Right lobe of liver (tissue), 4 donors: ENCODE measurements at regions not wholly inside any gene's neighbourhood (a gene's known extent, or its start where the extent isn't known, plus 50 kb on each side); places are given as distances from the start of the nearest gene placed in this dataset.

Experiments
- POLR2A ChIP-seq: fragments of 450-650 bp; IDR thresholded peaks from one replicate; pipeline ENCODE4 v1.6.1; 2017; ENCODE audit warnings: antibody characterized with exemption, mild to moderate bottlenecking
- TF ChIP-seq, protein P1 (sequence below), 4 donors: fragments of 200-600 bp in 3 of 4; fragments of 450-650 bp in 1 of 4; IDR thresholded peaks; one replicate each; pipeline versions ENCODE4 v1.5.1 to v1.8.0; 2016 to 2022; ENCODE audit warnings: antibody characterized with exemption in 4 of 4, mild to moderate bottlenecking in 2 of 4
- donor health status: DM: no; HTN: no; CAD: no.
- donor health status: DM: no; HTN: no; CAD: no.
- donor health status: DM: no; HTN: yes; CAD: no.

DNA sequence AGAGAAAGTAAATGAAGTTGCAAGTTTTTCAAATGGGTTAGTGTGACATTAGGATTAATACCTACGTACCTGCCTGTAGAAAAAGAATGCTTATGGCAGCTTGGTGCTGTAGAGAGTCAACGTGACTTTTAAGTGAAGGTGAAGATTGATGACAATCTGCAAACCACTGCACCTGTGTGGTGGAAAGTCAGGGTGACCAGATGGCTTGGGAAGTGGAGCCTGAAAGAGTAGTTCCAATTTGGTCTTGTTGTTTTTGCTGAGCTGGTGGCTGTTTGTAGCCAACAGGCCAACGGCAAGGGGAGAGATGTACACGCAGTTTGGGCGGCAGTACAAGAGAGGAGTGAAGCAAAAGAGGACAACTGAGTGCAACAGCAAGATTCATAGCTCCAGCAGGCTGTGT, 78.1 kb upstream of the JAK1 start:
- TF ChIP-seq, protein P1, sequence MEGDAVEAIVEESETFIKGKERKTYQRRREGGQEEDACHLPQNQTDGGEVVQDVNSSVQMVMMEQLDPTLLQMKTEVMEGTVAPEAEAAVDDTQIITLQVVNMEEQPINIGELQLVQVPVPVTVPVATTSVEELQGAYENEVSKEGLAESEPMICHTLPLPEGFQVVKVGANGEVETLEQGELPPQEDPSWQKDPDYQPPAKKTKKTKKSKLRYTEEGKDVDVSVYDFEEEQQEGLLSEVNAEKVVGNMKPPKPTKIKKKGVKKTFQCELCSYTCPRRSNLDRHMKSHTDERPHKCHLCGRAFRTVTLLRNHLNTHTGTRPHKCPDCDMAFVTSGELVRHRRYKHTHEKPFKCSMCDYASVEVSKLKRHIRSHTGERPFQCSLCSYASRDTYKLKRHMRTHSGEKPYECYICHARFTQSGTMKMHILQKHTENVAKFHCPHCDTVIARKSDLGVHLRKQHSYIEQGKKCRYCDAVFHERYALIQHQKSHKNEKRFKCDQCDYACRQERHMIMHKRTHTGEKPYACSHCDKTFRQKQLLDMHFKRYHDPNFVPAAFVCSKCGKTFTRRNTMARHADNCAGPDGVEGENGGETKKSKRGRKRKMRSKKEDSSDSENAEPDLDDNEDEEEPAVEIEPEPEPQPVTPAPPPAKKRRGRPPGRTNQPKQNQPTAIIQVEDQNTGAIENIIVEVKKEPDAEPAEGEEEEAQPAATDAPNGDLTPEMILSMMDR (IDR thresholded peaks at IDR 0.05), result no peak
- TF ChIP-seq POLR2A, result no peak
